ENCODE measurements at regions not wholly inside any gene's neighbourhood (a gene's known extent, or its start where the extent isn't known, plus 50 kb on each side); places are given as distances from the start of the nearest gene placed in this dataset.

- intact Hi-C loops (cut with DNase I; ENCODE audit: low total_unique reads) = no loop called here
- no peak for TF ChIP-seq CTCF (IDR thresholded peaks at IDR 0.05)
- TF ChIP-seq POLR2A (IDR thresholded peaks at IDR 0.05) = no peak
Measured at GRCh38 chr2:59217360-59217759, 976.2 kb upstream of the FANCL start.

GRCh38 chr2:59206361-59206760 lies 965.2 kb upstream of the FANCL start:
- no peak overlapping the region for H3K27ac ChIP-seq
- no peaks in the 10 kb centered on the region for H3K9me3 ChIP-seq
- no peaks in the 10 kb centered on the region for H3K27me3 ChIP-seq
- no peaks in the 10 kb centered on the region for H3K4me1 ChIP-seq
- no peak overlapping the region for H3K4me3 ChIP-seq
- DNase-seq = no peak
- intact Hi-C loops (cut with DNase I; ENCODE audit: low total_unique reads) = no loop called here
- TF ChIP-seq POLR2A (IDR thresholded peaks at IDR 0.05) (no peak), CTCF (IDR thresholded peaks at IDR 0.05) (no peak)
- no peaks in the 10 kb centered on the region for H3K36me3 ChIP-seq

More at GRCh38 chr2:59217360-59217759, 976.2 kb upstream of the FANCL start:
- no peaks in the 10 kb centered on the region for H3K36me3 ChIP-seq
- H3K4me1 ChIP-seq = no peaks in the 10 kb centered on the region
- H3K9me3 ChIP-seq = no peaks in the 10 kb centered on the region
- H3K4me3 ChIP-seq = no peak overlapping the region
- DNase-seq = no peak
- no peaks in the 10 kb centered on the region for H3K27me3 ChIP-seq
- no peak overlapping the region for H3K27ac ChIP-seq

- intact Hi-C loops (cut with DNase I; ENCODE audit: low total_unique reads) = no loop called here
- no peak for DNase-seq
- Histone ChIP-seq H3K4me1 (no peaks in the 10 kb centered on the region), H3K36me3 (no peaks in the 10 kb centered on the region), H3K4me3 (no peak overlapping the region), H3K9me3 (no peaks in the 10 kb centered on the region), H3K27ac (no peak overlapping the region), H3K27me3 (no peaks in the 10 kb centered on the region)
- TF ChIP-seq POLR2A (IDR thresholded peaks at IDR 0.05) = no peak
- no peak for TF ChIP-seq CTCF (IDR thresholded peaks at IDR 0.05)
Measured at GRCh38 chr2:59204040-59204439, 962.9 kb upstream of the FANCL start.

- no peak for DNase-seq
- Histone ChIP-seq H3K36me3 (no peaks in the 10 kb centered on the region), H3K4me1 (no peaks in the 10 kb centered on the region), H3K4me3 (no peak overlapping the region), H3K9me3 (no peaks in the 10 kb centered on the region), H3K27ac (no peak overlapping the region), H3K27me3 (no peaks in the 10 kb centered on the region)
- intact Hi-C loops (cut with DNase I; ENCODE audit: low total_unique reads) = no loop called here
- TF ChIP-seq CTCF (IDR thresholded peaks at IDR 0.05) (no peak), POLR2A (IDR thresholded peaks at IDR 0.05) (no peak)
Measured at GRCh38 chr2:59196491-59196890, 955.4 kb upstream of the FANCL start.

- H3K27ac ChIP-seq = no peak overlapping the region
Measured at GRCh38 chr2:59195851-59196250, 954.7 kb upstream of the FANCL start.

More at GRCh38 chr2:59195851-59196250, 954.7 kb upstream of the FANCL start:
- H3K4me1 ChIP-seq = no peaks in the 10 kb centered on the region
- DNase-seq = no peak
- no peaks in the 10 kb centered on the region for H3K9me3 ChIP-seq
- no peaks in the 10 kb centered on the region for H3K36me3 ChIP-seq
- H3K27me3 ChIP-seq = no peaks in the 10 kb centered on the region
- intact Hi-C loops (cut with DNase I; ENCODE audit: low total_unique reads) = no loop called here
- TF ChIP-seq POLR2A (IDR thresholded peaks at IDR 0.05) (no peak), CTCF (IDR thresholded peaks at IDR 0.05) (no peak)
- H3K4me3 ChIP-seq = no peak overlapping the region
